Uterus (tissue), 2 donors: ENCODE measurements at regions not wholly inside any gene's neighbourhood (a gene's known extent, or its start where the extent isn't known, plus 50 kb on each side); places are given as distances from the start of the nearest gene placed in this dataset.

Source experiments
- POLR2A ChIP-seq, 2 donors: fragments of 450-650 bp; IDR thresholded peaks; one replicate each; pipeline ENCODE4 v1.6.1; 2016; ENCODE audit warnings: antibody characterized with exemption in 2 of 2, mild to moderate bottlenecking in 1 of 2, moderate library complexity in 1 of 2
- TF ChIP-seq, protein P1 (sequence below), 4 experiments: fragments of 200-600 bp in 2 of 4; fragments of 450-650 bp in 2 of 4; sonication (generic) in 2 of 4; IDR thresholded peaks; one replicate each; pipeline ENCODE4 v1.5.1; 2016 to 2019; ENCODE audit warnings: antibody characterized with exemption in 4 of 4, mild to moderate bottlenecking in 2 of 4, moderate library complexity in 1 of 4

GRCh38 chr11:82494988-82495432 is 238.7 kb downstream of the FAM181B start:
- no peak for TF ChIP-seq POLR2A (IDR thresholded peaks at IDR 0.05)
- TF ChIP-seq, protein P1, sequence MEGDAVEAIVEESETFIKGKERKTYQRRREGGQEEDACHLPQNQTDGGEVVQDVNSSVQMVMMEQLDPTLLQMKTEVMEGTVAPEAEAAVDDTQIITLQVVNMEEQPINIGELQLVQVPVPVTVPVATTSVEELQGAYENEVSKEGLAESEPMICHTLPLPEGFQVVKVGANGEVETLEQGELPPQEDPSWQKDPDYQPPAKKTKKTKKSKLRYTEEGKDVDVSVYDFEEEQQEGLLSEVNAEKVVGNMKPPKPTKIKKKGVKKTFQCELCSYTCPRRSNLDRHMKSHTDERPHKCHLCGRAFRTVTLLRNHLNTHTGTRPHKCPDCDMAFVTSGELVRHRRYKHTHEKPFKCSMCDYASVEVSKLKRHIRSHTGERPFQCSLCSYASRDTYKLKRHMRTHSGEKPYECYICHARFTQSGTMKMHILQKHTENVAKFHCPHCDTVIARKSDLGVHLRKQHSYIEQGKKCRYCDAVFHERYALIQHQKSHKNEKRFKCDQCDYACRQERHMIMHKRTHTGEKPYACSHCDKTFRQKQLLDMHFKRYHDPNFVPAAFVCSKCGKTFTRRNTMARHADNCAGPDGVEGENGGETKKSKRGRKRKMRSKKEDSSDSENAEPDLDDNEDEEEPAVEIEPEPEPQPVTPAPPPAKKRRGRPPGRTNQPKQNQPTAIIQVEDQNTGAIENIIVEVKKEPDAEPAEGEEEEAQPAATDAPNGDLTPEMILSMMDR (IDR thresholded peaks at IDR 0.05): no peak
